Islet of Langerhans (tissue), 1 donor: ENCODE measurements at regions not wholly inside any gene's neighbourhood (a gene's known extent, or its start where the extent isn't known, plus 50 kb on each side); places are given as distances from the start of the nearest gene placed in this dataset.
A peak's percentile ranks its signal among the peaks of the same experiment; 100 is the strongest.
"Not testable (repeated sequence)": the region's sequence is repeated elsewhere in the genome, so short reads cannot be mapped to it uniquely, and the experiment has no call there.

Experiments used
- FAIRE-seq: peaks from one replicate; lab custom pipeline; 2011; peaks lifted over from hg19 to GRCh38; lab: Jason Lieb, UNC

GRCh38 chr7:16265863-16266458, 155.4 kb downstream of the CRPPA start:
- FAIRE-seq: no peak

GRCh38 chr7:16264823-16265804, 156.2 kb downstream of the CRPPA start:
- no peak for FAIRE-seq

DNA sequence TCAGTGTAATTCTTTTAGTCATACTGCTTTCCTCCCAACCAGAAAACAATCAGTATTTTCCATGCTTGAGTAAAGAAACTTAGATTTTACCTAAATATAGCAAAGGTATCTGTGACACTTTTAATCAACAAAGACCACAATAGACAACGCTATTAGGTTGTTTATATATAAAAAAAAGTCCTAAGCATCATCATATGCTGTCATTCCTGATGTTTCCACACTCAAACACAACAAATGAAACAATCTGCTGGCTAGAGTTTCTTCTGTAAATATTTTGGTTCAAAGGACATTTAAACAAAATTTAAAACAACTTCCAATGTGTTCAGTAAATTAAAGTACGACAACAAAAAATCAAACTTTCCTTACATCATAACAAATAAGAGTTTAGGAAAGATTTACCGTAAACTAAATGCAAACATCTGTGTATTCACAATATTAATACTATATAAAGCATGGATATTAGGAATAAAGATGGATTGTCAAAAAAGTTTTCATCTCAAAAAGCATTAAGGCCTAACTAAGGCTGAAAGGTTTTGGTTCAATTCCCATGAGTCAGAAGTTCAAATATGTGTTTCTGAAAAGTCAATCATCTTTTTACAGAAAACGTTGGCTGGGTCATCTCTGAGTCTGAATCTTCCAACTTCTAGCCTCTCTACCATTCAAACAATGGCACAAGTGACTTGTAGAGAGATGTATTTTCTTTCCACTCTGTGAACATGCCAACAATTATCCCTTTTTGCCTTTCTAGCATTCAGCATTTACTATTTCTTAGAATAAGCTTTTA, 157.1 kb downstream of the CRPPA start:
- FAIRE-seq: no peak

DNA sequence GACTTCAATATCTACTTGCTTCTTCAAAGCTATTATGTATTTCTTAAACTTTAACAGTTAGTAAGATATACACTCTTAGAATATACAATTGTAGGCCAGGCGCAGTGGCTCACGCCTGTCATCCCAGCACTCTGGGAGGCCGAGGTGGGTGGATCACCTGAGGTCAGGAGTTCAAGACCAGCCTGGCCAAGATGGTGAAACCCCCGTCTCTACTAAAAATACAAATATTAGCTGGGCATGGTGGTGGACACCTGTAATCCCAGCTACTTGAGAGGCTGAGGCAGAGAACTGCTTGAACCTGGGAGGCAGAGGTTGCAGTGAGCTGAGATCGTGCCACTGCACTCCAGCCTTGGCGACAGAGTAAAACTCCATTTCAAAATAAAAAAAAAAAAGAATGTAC, 158.0 kb downstream of the CRPPA start:
- not testable (repeated sequence) for FAIRE-seq

DNA sequence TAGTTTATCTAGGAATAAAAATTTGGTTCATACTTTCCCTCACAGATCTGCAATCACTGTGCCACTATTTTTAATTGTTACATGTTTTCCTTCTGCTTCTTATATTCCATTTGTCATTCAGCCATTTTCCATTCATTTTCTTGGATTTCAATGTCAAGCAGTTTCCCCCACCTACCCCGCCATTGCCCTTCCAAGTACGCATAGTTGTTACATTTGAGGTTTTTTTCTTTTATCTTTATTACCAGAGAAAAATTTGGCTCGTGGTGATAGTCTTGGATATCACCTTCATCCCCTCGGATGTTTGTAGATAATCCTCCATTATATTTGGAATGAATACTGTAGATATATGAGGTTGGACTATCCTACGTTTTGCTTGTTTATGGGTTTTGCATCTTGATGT, 159.7 kb downstream of the CRPPA start:
- FAIRE-seq: no peak

DNA sequence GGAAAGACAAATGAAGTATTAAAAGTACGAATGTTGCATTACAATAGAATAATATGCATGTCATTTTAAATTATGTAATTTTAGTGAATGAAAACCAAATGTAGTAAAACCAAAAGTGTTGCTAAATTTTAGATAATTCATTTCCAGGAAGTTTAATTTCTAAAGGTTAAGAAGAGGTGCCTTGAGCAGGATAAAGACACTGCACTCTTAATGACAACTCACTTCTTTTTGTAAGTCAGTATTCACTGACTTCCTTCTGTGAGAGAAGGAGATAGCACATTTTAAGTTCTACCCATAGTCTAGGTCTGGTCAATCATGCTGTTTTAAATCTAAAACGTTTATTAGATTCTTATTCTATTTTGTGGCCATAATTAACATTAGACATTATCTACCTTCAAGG, 160.2 kb downstream of the CRPPA start:
- no peak for FAIRE-seq

- FAIRE-seq: no peak
Observed at GRCh38 chr7:16260236-16260728, 161.1 kb downstream of the CRPPA start.

DNA sequence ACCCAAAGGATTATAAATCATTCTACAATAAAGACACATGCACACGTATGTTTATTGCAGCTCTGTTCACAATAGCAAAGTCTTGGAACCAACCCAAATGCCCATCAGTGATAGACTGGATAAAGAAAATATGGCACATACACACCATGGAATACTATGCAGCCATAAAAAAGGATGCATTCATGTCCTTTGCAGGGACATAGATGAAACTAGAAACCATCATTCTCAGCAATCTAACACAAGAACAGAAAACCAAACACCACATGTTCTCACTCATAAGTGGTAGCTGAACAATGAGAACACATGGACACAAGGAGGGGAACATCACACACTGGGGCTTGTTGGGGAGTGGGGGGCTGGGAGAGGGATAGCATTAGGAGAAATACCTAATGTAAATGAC, 164.9 kb downstream of the CRPPA start:
- not testable (repeated sequence) for FAIRE-seq

GRCh38 chr7:16255952-16256351, 165.4 kb downstream of the CRPPA start:
- not testable (repeated sequence) for FAIRE-seq

- not testable (repeated sequence) for FAIRE-seq
Observed at GRCh38 chr7:16250655-16251054, 170.7 kb downstream of the CRPPA start.

DNA sequence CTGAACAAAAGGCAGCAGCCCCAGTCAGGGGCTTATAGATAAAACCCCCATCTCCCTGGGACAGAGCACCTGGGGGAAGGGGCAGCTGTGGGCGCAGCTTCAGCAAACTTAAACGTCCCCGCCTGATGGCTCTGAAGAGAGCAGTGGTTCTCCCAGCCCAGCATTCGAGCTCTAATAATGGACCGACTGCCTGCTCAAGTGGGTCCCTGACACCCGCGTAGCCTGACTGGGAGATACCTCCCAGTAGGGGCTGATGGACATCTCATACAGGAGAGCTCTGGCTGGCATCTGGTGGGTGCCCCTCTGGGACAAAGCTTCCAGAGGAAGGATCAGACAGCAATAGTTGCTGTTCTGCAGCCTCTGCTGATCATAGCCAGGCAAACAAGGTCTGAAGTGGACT, 172.1 kb downstream of the CRPPA start:
- FAIRE-seq: not testable (repeated sequence)

DNA sequence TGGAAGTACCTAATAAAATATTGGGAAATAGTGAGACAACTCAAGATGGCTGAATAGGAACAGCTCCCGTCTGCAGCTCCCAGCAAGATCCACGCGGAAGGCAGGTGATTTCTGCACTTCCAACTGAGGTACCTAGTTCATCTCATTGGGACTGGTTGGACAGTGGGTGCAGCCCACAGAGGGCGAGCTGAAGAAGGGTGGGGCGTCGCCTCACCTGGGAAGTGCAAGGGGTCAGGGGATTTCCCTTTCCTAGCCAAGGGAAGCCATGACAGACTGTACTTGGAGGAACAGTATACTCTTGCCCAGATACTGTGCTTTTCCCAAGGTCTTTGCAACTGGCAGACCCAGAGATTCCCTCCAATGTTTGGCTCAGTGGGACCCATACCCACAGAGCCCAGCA, 172.8 kb downstream of the CRPPA start:
- not testable (repeated sequence) for FAIRE-seq

DNA sequence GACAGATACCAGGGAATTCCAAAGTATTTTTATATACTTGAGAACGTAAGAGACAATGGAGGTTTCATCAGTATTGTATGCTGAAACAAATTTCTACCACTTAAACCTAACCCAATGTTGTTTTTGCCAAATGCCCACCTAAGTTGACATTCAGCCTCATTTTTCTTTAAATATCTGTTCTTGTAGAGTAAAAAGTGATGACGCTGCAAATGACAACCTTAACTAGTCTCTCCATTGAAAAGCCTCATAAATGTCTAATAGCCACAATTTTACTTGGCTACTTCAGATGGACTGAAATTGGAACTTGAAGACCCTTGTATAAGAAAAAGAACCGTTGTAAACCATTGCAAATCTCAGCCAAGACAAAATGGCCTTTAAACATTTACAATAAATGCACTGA, 176.9 kb downstream of the CRPPA start:
- no peak for FAIRE-seq

GRCh38 chr7:16242920-16243319, 178.4 kb downstream of the CRPPA start:
- no peak for FAIRE-seq

- FAIRE-seq: no peak
Observed at GRCh38 chr7:16241017-16241416, 180.3 kb downstream of the CRPPA start.

GRCh38 chr7:16236381-16236780, 185.0 kb downstream of the CRPPA start:
- FAIRE-seq: no peak

DNA sequence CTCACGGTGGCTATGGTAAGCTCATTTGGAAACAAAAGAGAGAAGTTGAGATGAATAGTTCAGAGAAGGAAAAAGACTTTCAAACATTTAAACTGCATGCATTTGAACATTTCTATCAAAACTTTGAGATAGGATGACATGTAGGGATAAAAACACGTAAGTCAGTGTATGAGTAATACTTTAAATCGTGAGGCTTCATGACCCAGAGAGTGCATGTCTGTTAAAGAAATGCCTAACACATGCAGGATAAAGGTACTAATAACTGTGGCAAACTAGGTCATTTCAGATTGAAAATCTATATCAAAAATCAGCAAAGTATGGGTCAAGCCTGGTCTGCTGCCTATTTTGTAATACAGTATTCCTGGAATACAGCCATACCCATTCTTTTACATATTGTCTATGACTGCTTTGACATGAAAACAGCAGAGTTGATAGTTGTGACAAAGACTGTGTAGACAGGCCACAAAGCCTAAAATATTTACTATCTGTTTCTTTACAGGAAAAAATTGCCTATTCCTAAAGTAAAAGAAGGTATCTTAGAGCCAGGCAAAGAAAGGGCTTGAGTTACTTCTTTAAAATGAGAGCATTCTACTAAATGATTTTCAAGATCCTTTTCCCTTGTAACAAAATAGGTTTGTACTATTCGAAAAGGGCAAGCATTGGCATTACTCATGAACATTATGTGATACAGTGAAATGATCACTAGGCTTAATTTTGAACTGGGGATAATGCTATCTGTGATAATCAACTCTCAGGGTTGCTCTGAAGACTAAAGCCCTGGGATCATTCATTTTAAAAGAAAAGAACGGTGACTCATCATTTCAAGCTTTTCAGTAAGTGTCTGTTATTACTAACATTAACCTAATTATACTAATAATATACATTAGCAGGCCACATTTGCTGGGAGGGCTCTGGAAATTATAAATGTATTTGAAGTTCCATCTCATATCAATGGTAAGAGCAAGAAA, 185.9 kb downstream of the CRPPA start:
- FAIRE-seq: no peak

- FAIRE-seq: peak; percentile 13
Observed at GRCh38 chr7:16234493-16235146, 186.7 kb downstream of the CRPPA start.

DNA sequence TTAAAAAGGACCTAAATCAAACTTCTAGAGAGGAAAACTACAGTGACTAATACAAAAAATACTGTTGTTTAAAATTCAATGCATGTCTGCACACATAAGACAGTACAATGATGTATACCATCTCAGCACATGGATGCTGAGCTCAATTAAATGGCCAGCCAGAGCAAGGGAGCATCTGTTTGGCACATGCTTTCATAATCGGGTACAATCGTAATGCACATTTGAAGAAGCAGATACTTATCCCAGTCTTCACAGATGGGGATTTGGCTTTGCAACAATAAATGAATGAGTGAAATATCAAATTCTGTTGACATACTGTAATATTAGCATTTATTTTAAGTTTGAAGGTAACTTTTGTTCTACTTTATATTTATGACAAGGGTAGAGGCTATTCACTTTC, 187.8 kb downstream of the CRPPA start:
- no peak for FAIRE-seq

DNA sequence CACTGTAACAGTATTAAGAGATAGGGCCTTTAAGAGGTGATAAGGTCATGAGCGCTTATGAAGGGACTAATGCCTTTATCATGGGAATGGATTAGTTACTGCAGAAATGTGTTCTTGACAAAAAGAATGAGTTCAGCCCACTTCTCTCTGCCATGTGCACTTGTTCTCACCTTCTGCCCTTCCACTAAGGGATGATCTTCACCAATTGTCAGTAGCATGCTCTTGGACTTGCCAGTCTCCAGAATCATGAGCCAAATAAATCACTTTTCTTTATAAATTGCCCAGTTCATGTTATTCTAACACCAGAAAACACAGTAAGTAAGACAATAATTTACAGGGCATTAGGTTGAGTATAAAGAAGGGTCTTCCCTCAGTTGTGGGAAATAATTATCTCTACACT, 189.1 kb downstream of the CRPPA start:
- FAIRE-seq: no peak
